ENCODE measurements at regions not wholly inside any gene's neighbourhood (a gene's known extent, or its start where the extent isn't known, plus 50 kb on each side); places are given as distances from the start of the nearest gene placed in this dataset.

DNA sequence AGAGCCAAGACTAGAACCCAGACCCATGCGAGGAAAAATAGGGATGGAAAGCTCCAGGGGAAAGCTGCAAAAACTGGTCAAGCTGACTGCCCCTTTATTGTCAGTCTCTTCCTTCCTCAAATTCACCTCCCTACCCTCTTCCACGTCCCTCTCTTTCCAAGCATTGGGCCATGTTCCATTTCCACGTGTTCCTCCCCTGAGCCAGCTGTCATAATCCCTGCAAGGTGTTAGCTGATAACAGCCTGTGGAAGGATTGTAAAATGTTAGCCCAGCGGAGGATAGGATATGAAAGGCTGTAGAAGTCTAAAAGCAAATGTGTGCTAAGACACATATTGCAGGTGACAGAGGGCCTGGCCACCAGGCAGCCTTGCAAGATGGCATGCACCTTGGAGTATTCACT, 88.0 kb upstream of the MAX start:
- TF ChIP-seq, protein P1, sequence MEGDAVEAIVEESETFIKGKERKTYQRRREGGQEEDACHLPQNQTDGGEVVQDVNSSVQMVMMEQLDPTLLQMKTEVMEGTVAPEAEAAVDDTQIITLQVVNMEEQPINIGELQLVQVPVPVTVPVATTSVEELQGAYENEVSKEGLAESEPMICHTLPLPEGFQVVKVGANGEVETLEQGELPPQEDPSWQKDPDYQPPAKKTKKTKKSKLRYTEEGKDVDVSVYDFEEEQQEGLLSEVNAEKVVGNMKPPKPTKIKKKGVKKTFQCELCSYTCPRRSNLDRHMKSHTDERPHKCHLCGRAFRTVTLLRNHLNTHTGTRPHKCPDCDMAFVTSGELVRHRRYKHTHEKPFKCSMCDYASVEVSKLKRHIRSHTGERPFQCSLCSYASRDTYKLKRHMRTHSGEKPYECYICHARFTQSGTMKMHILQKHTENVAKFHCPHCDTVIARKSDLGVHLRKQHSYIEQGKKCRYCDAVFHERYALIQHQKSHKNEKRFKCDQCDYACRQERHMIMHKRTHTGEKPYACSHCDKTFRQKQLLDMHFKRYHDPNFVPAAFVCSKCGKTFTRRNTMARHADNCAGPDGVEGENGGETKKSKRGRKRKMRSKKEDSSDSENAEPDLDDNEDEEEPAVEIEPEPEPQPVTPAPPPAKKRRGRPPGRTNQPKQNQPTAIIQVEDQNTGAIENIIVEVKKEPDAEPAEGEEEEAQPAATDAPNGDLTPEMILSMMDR (IDR thresholded peaks at IDR 0.05): no peak
- TF ChIP-seq REST (IDR thresholded peaks at IDR 0.05; ENCODE audit: insufficient read depth in 1 of 2, low read depth in 2 of 2, low read length in 1 of 2): no peak

Data from Panc1 (cell line).